Neural progenitor cell (in vitro differentiated cells): ENCODE measurements at regions not wholly inside any gene's neighbourhood (a gene's known extent, or its start where the extent isn't known, plus 50 kb on each side); places are given as distances from the start of the nearest gene placed in this dataset.

Source experiments
- DNase-seq: peaks from one replicate; pipeline ENCODE4 v3.0.0-alpha.2; 2016; ENCODE audit warnings: low spot score
- H2AFZ ChIP-seq: fragments of 200-600 bp; sonication (generic); replicated peaks from 2 replicates; pipeline ENCODE4 v1.6.1; 2016; ENCODE audit warnings: antibody characterized with exemption
- H3F3A ChIP-seq: fragments of 200-600 bp; sonication (generic); 2 replicates; pipeline ENCODE4 v1.6.1; 2016; ENCODE audit warnings: antibody characterized with exemption, low read depth
- H3K27ac ChIP-seq: fragments of 200-600 bp; sonication (generic); 2 replicates; pipeline ENCODE4 v1.5.1; 2016; ENCODE audit warnings: mild to moderate bottlenecking
- H3K27me3 ChIP-seq: fragments of 200-600 bp; sonication (generic); 2 replicates; pipeline ENCODE4 v1.6.1; 2016; ENCODE audit warnings: mild to moderate bottlenecking, moderate library complexity
- H3K36me3 ChIP-seq: fragments of 200-600 bp; sonication (generic); 2 replicates; pipeline ENCODE4 v1.5.1; 2016
- H3K4me1 ChIP-seq: fragments of 200-600 bp; sonication (generic); 2 replicates; pipeline ENCODE4 v1.6.1; 2016; ENCODE audit warnings: mixed run types
- H3K4me2 ChIP-seq: fragments of 200-600 bp; sonication (generic); 2 replicates; pipeline ENCODE4 v1.6.1; 2016
- H3K4me3 ChIP-seq: fragments of 200-600 bp; sonication (generic); 2 replicates; pipeline ENCODE4 v1.5.1; 2016
- H3K79me2 ChIP-seq: fragments of 200-600 bp; sonication (generic); 2 replicates; pipeline ENCODE4 v1.6.1; 2016; ENCODE audit warnings: low read depth
- H3K9ac ChIP-seq: fragments of 200-600 bp; sonication (generic); 2 replicates; pipeline ENCODE4 v1.6.1; 2016
- H3K9me3 ChIP-seq: fragments of 200-600 bp; sonication (generic); 2 replicates; pipeline ENCODE4 v1.5.1; 2016; ENCODE audit warnings: low read depth
- H4K20me1 ChIP-seq: fragments of 200-600 bp; sonication (generic); 2 replicates; pipeline ENCODE4 v1.6.1; 2016; ENCODE audit warnings: low read depth
- H3K27ac Mint-ChIP-seq: 3 replicates; pipeline ENCODE4 v1.8.0; 2021; ENCODE audit warnings: mixed read lengths
- H3K27me3 Mint-ChIP-seq: 2 replicates; pipeline ENCODE4 v1.8.0; 2022; ENCODE audit warnings: low read depth, mild to moderate bottlenecking, inconsistent platforms, moderate library complexity, mixed read lengths; ENCODE audit not compliant: insufficient read depth
- H3K36me3 Mint-ChIP-seq: 3 replicates; pipeline ENCODE4 v1.8.0; 2021; ENCODE audit warnings: mixed read lengths
- H3K4me1 Mint-ChIP-seq: 3 replicates; pipeline ENCODE4 v1.8.0; 2021; ENCODE audit warnings: mixed read lengths
- H3K4me3 Mint-ChIP-seq: 3 replicates; pipeline ENCODE4 v1.8.0; 2021; ENCODE audit warnings: mild to moderate bottlenecking, moderate library complexity, mixed read lengths
- H3K9me3 Mint-ChIP-seq: 3 replicates; pipeline ENCODE4 v1.8.0; 2020; ENCODE audit warnings: mixed read lengths
- EZH2 ChIP-seq: fragments of 200-600 bp; sonication (generic); IDR thresholded peaks from 2 replicates; pipeline ENCODE4 v1.6.1; 2017; ENCODE audit warnings: antibody characterized with exemption, mild to moderate bottlenecking, moderate library complexity
- EZH2phosphoT487 ChIP-seq: fragments of 200-600 bp; sonication (generic); IDR thresholded peaks from 2 replicates; pipeline ENCODE4 v1.6.1; 2017; ENCODE audit warnings: antibody characterized with exemption
- TF ChIP-seq, protein P1 (sequence below): fragments of 200-600 bp; sonication (generic); IDR thresholded peaks from 2 replicates; pipeline ENCODE4 v1.5.1; 2017; ENCODE audit warnings: antibody characterized with exemption, mild to moderate bottlenecking

DNA sequence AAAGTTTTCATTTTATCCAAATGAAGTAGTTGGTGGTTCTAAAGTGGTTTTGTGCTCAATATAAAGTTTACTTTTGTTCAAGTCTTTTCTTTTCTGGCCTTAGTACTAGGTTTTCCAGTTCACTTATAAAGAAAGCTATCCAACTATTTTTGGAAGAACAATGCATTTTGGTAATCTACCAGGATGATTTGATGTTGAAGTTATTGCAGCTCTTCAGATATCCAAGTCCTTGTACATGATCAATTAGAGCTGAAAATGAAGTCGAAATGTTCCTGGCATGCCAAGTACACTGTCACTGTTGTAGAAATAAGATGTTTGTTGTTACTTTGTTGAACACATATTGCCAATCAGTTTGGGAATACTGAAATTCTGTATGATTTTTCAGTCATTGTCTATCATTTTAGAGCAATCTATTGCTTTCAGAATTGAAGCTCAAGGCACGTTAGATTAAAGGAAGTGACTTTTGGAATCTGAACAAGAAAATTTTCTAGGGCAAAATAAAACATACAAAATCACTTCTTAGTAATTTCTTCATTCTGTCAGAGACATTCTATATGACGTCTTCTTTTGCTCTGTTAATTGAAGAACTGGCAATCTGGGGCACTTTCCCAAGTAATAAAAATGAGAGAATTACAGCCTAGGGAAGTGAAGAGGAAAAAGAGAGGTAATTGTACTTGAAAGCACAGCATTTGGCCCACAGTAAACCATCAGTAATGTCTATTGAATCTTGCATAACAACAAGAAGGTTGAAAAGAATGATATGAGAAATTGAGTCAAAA, 232.3 kb downstream of the MREG start:
- peaks cover 4% of the 10 kb centered on the region for H3K36me3 Mint-ChIP-seq
- no peaks in the 10 kb centered on the region for H3K36me3 ChIP-seq

GRCh38 chr2:215780313-215780712, 233.0 kb downstream of the MREG start:
- H3K36me3 Mint-ChIP-seq, result peaks cover 4% of the 10 kb centered on the region
- peaks cover 43% of the 10 kb centered on the region for H3K4me1 Mint-ChIP-seq
- H3K4me2 ChIP-seq, result no peak overlapping the region
- DNase-seq, result no peak
- H3K4me3 ChIP-seq, result no peak overlapping the region
- no peak overlapping the region for H3K4me3 Mint-ChIP-seq
- TF ChIP-seq EZH2 (no peak), EZH2phosphoT487 (no peak)
- TF ChIP-seq, protein P1, sequence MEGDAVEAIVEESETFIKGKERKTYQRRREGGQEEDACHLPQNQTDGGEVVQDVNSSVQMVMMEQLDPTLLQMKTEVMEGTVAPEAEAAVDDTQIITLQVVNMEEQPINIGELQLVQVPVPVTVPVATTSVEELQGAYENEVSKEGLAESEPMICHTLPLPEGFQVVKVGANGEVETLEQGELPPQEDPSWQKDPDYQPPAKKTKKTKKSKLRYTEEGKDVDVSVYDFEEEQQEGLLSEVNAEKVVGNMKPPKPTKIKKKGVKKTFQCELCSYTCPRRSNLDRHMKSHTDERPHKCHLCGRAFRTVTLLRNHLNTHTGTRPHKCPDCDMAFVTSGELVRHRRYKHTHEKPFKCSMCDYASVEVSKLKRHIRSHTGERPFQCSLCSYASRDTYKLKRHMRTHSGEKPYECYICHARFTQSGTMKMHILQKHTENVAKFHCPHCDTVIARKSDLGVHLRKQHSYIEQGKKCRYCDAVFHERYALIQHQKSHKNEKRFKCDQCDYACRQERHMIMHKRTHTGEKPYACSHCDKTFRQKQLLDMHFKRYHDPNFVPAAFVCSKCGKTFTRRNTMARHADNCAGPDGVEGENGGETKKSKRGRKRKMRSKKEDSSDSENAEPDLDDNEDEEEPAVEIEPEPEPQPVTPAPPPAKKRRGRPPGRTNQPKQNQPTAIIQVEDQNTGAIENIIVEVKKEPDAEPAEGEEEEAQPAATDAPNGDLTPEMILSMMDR, result no peak
- H3K27ac Mint-ChIP-seq, result no peak overlapping the region
- H4K20me1 ChIP-seq, result no peaks in the 10 kb centered on the region
- H3K27me3 Mint-ChIP-seq, result no peaks in the 10 kb centered on the region
- H3K27ac ChIP-seq, result no peak overlapping the region
- H3K4me1 ChIP-seq, result no peaks in the 10 kb centered on the region
- no peaks in the 10 kb centered on the region for H3K79me2 ChIP-seq
- H3F3A ChIP-seq, result no peaks in the 10 kb centered on the region
- peaks cover 9% of the 10 kb centered on the region for H3K9me3 Mint-ChIP-seq
- H3K36me3 ChIP-seq, result no peaks in the 10 kb centered on the region
- no peak overlapping the region for H2AFZ ChIP-seq
- no peaks in the 10 kb centered on the region for H3K27me3 ChIP-seq
- no peak overlapping the region for H3K9ac ChIP-seq
- H3K9me3 ChIP-seq, result no peaks in the 10 kb centered on the region

More for the DNA sequence above, 232.3 kb downstream of the MREG start:
- H3K27ac Mint-ChIP-seq, result no peak overlapping the region
- H4K20me1 ChIP-seq, result no peaks in the 10 kb centered on the region
- no peak overlapping the region for H2AFZ ChIP-seq
- no peaks in the 10 kb centered on the region for H3F3A ChIP-seq
- H3K4me3 ChIP-seq, result no peak overlapping the region
- H3K9me3 Mint-ChIP-seq, result peaks cover 11% of the 10 kb centered on the region
- no peaks in the 10 kb centered on the region for H3K4me1 ChIP-seq
- no peaks in the 10 kb centered on the region for H3K27me3 Mint-ChIP-seq
- H3K27ac ChIP-seq, result no peak overlapping the region
- no peak overlapping the region for H3K9ac ChIP-seq
- no peak overlapping the region for H3K4me3 Mint-ChIP-seq
- H3K79me2 ChIP-seq, result no peaks in the 10 kb centered on the region
- TF ChIP-seq, protein P1, result no peak
- TF ChIP-seq EZH2 (no peak), EZH2phosphoT487 (no peak)
- H3K9me3 ChIP-seq, result no peaks in the 10 kb centered on the region
- DNase-seq, result no peak
- H3K27me3 ChIP-seq, result no peaks in the 10 kb centered on the region
- no peak overlapping the region for H3K4me2 ChIP-seq
- peaks cover 48% of the 10 kb centered on the region for H3K4me1 Mint-ChIP-seq

- Histone ChIP-seq H4K20me1 (no peaks in the 10 kb centered on the region), H3K27me3 (no peaks in the 10 kb centered on the region), H2AFZ (peak overlapping the region; percentile 39), H3K36me3 (no peaks in the 10 kb centered on the region), H3F3A (no peaks in the 10 kb centered on the region), H3K9ac (no peak overlapping the region), H3K4me1 (no peaks in the 10 kb centered on the region), H3K27ac (no peak overlapping the region), H3K9me3 (no peaks in the 10 kb centered on the region), H3K79me2 (no peaks in the 10 kb centered on the region), H3K4me3 (no peak overlapping the region), H3K4me2 (no peak overlapping the region)
- TF ChIP-seq, protein P1, result no peak
- no peak for TF ChIP-seq EZH2
- no peak for TF ChIP-seq EZH2phosphoT487
- no peak overlapping the region for H3K4me3 Mint-ChIP-seq
- H3K4me1 Mint-ChIP-seq, result peaks cover 39% of the 10 kb centered on the region
- no peaks in the 10 kb centered on the region for H3K27me3 Mint-ChIP-seq
- DNase-seq, result no peak
- H3K36me3 Mint-ChIP-seq, result peaks cover 2% of the 10 kb centered on the region
- H3K27ac Mint-ChIP-seq, result peak overlapping the region; percentile 38
- H3K9me3 Mint-ChIP-seq, result peaks cover 8% of the 10 kb centered on the region
These were observed 233.4 kb downstream of the MREG start for GRCh38 chr2:215779912-215780311.
